ENCODE measurements at regions not wholly inside any gene's neighbourhood (a gene's known extent, or its start where the extent isn't known, plus 50 kb on each side); places are given as distances from the start of the nearest gene placed in this dataset.

- TF ChIP-seq ZBTB40 (IDR thresholded peaks at IDR 0.05; ENCODE audit: borderline replicate concordance) (no peak), TCF7 (IDR thresholded peaks at IDR 0.05; ENCODE audit: borderline replicate concordance) (no peak), CBX5 (IDR thresholded peaks at IDR 0.05; ENCODE audit: low read depth) (no peak), EED (IDR thresholded peaks at IDR 0.05; ENCODE audit: low read depth) (no peak), SMARCA5 (IDR thresholded peaks at IDR 0.05) (no peak), GABPA (IDR thresholded peaks at IDR 0.05; ENCODE audit: low read depth) (no peak), POU2F2 (IDR thresholded peaks at IDR 0.05; ENCODE audit: borderline replicate concordance, low read depth, low read length) (no peak), STAT3 (IDR thresholded peaks at IDR 0.05; ENCODE audit: low read depth, low read length) (no peak), E2F8 (IDR thresholded peaks at IDR 0.05; ENCODE audit: low read depth, partially characterized antibody) (no peak), RELB (IDR thresholded peaks at IDR 0.05; ENCODE audit: low read depth) (no peak), FOXK2 (IDR thresholded peaks at IDR 0.05) (no peak), ZNF384 (IDR thresholded peaks at IDR 0.05; ENCODE audit: borderline replicate concordance, low read depth, low read length) (no peak), ZNF622 (IDR thresholded peaks at IDR 0.05) (no peak)
Observed at GRCh38 chr4:180642732-180643131, 1600.5 kb upstream of the TENM3 start (continued).

Measured in GM12878 (cell line).